ENCODE measurements at regions not wholly inside any gene's neighbourhood (a gene's known extent, or its start where the extent isn't known, plus 50 kb on each side); places are given as distances from the start of the nearest gene placed in this dataset.

GRCh38 chr7:41463770-41464470 lies 239.0 kb downstream of the INHBA start:
- TF ChIP-seq CTCF (conservative IDR thresholded peaks at IDR 0.05; ENCODE audit: low read length) = no peak
- TF ChIP-seq EZH2phosphoT487 (IDR thresholded peaks at IDR 0.05; ENCODE audit: borderline replicate concordance) = no peak
